OCI-LY1 (cell line): ENCODE measurements at regions not wholly inside any gene's neighbourhood (a gene's known extent, or its start where the extent isn't known, plus 50 kb on each side); places are given as distances from the start of the nearest gene placed in this dataset.

Source experiments
- H2AFZ ChIP-seq: fragments of 200-600 bp; sonication (generic), shearing (Covaris generic); 2 replicates; pipeline ENCODE4 v1.6.0; 2014; ENCODE audit warnings: antibody characterized with exemption, mild to moderate bottlenecking, low read length
- H3F3A ChIP-seq: fragments of 200-600 bp; sonication (generic), shearing (Covaris generic); 2 replicates; pipeline ENCODE4 v1.6.0; 2014; ENCODE audit warnings: mild to moderate bottlenecking, antibody characterized with exemption, low read length, moderate library complexity; ENCODE audit not compliant: insufficient read depth
- H3K27ac ChIP-seq: fragments of 200-600 bp; sonication (generic); 2 replicates; pipeline ENCODE4 v1.5.1; 2014; ENCODE audit warnings: low read length, mixed run types, mild to moderate bottlenecking, low read depth; ENCODE audit not compliant: poor library complexity, severe bottlenecking
- H3K27me3 ChIP-seq: fragments of 200-600 bp; sonication (generic); 2 replicates; pipeline ENCODE4 v1.6.0; 2014; ENCODE audit warnings: antibody characterized with exemption, mild to moderate bottlenecking, low read length, moderate library complexity; ENCODE audit not compliant: insufficient read depth
- H3K36me3 ChIP-seq: fragments of 200-600 bp; sonication (generic); 2 replicates; pipeline ENCODE4 v1.6.1; 2014; ENCODE audit warnings: mild to moderate bottlenecking, antibody characterized with exemption, low read length, moderate library complexity, mixed read lengths; ENCODE audit not compliant: insufficient read depth
- H3K4me1 ChIP-seq: fragments of 200-600 bp; sonication (generic); 2 replicates; pipeline ENCODE4 v1.5.1; 2014; ENCODE audit warnings: mild to moderate bottlenecking, low read length, moderate library complexity; ENCODE audit not compliant: insufficient read depth, severe bottlenecking
- H3K4me2 ChIP-seq: fragments of 200-600 bp; sonication (generic), shearing (Covaris generic); 2 replicates; pipeline ENCODE4 v1.6.1; 2014; ENCODE audit warnings: low read length
- H3K4me3 ChIP-seq: fragments of 200-600 bp; sonication (generic); 2 replicates; pipeline ENCODE4 v1.5.1; 2014; ENCODE audit warnings: low read length, low read depth, mild to moderate bottlenecking, mixed read lengths; ENCODE audit not compliant: poor library complexity, severe bottlenecking
- H3K79me2 ChIP-seq: fragments of 200-600 bp; shearing (Covaris generic); 2 replicates; pipeline ENCODE4 v1.6.1; 2016; ENCODE audit warnings: mixed run types, low read length, mixed read lengths; ENCODE audit not compliant: insufficient read depth
- H3K9ac ChIP-seq: fragments of 200-600 bp; sonication (generic), shearing (Covaris generic); 2 replicates; pipeline ENCODE4 v1.6.1; 2014; ENCODE audit warnings: mild to moderate bottlenecking, low read length, mixed read lengths
- H3K9me2 ChIP-seq: fragments of 200-600 bp; sonication (generic), shearing (Covaris generic); 2 replicates; pipeline ENCODE4 v1.6.1; 2014; ENCODE audit warnings: low read depth, mild to moderate bottlenecking, low read length, mixed read lengths
- H3K9me3 ChIP-seq: fragments of 200-600 bp; shearing (Covaris generic); 2 replicates; pipeline ENCODE4 v1.6.1; 2014; ENCODE audit warnings: low read length, mixed read lengths
- H4K20me1 ChIP-seq: fragments of 200-600 bp; sonication (generic), shearing (Covaris generic); 2 replicates; pipeline ENCODE4 v1.6.0; 2016; ENCODE audit warnings: mild to moderate bottlenecking, low read length; ENCODE audit not compliant: insufficient read depth
- CTCF ChIP-seq: fragments of 200-600 bp; sonication (generic), shearing (Covaris generic); IDR thresholded peaks from 2 replicates; pipeline ENCODE4 v1.5.1; 2017; ENCODE audit warnings: mild to moderate bottlenecking, antibody characterized with exemption, low read length, moderate library complexity, mixed read lengths
- EZH2 ChIP-seq: fragments of 200-600 bp; sonication (generic), shearing (Covaris generic); IDR thresholded peaks from 2 replicates; pipeline ENCODE4 v1.8.0; 2017; ENCODE audit warnings: borderline replicate concordance, mixed run types, mild to moderate bottlenecking, antibody characterized with exemption, low read length, moderate library complexity, mixed read lengths

- Histone ChIP-seq H3K79me2 (no peaks in the 10 kb centered on the region), H2AFZ (no peak overlapping the region), H3K27me3 (peaks cover 31% of the 10 kb centered on the region), H3K4me3 (no peak overlapping the region), H3K9me3 (no peaks in the 10 kb centered on the region), H3K27ac (no peak overlapping the region), H3K9ac (no peak overlapping the region), H3K9me2 (no peaks in the 10 kb centered on the region), H4K20me1 (no peaks in the 10 kb centered on the region), H3K36me3 (no peaks in the 10 kb centered on the region), H3F3A (no peaks in the 10 kb centered on the region), H3K4me2 (no peak overlapping the region), H3K4me1 (no peaks in the 10 kb centered on the region)
- TF ChIP-seq CTCF (no peak), EZH2 (no peak)
These were observed 71.1 kb upstream of the DLG1 start for GRCh38 chr3:197369545-197369944.

GRCh38 chr3:197368821-197369220 lies 70.4 kb upstream of the DLG1 start:
- H3K4me3 ChIP-seq: no peak overlapping the region
- no peaks in the 10 kb centered on the region for H3F3A ChIP-seq
- no peaks in the 10 kb centered on the region for H3K9me2 ChIP-seq
- no peak overlapping the region for H3K4me2 ChIP-seq
- TF ChIP-seq EZH2 (no peak), CTCF (no peak)
- no peaks in the 10 kb centered on the region for H3K9me3 ChIP-seq
- no peak overlapping the region for H3K9ac ChIP-seq
- no peaks in the 10 kb centered on the region for H4K20me1 ChIP-seq
- no peaks in the 10 kb centered on the region for H3K79me2 ChIP-seq
- H3K4me1 ChIP-seq: no peaks in the 10 kb centered on the region
- no peaks in the 10 kb centered on the region for H3K36me3 ChIP-seq
- no peak overlapping the region for H2AFZ ChIP-seq
- peaks cover 25% of the 10 kb centered on the region for H3K27me3 ChIP-seq
- no peak overlapping the region for H3K27ac ChIP-seq

- Histone ChIP-seq H3K4me3 (no peak overlapping the region), H3K79me2 (no peaks in the 10 kb centered on the region), H3K9me2 (no peaks in the 10 kb centered on the region), H3K27me3 (peaks cover 25% of the 10 kb centered on the region), H2AFZ (no peak overlapping the region), H3F3A (no peaks in the 10 kb centered on the region), H3K9ac (no peak overlapping the region), H3K9me3 (no peaks in the 10 kb centered on the region), H4K20me1 (no peaks in the 10 kb centered on the region), H3K27ac (no peak overlapping the region), H3K36me3 (no peaks in the 10 kb centered on the region), H3K4me1 (no peaks in the 10 kb centered on the region), H3K4me2 (no peak overlapping the region)
- TF ChIP-seq EZH2: no peak
- no peak for TF ChIP-seq CTCF
These were observed 69.9 kb upstream of the DLG1 start for GRCh38 chr3:197368330-197368729.
